MCF 10A (cell line): ENCODE measurements at regions not wholly inside any gene's neighbourhood (a gene's known extent, or its start where the extent isn't known, plus 50 kb on each side); places are given as distances from the start of the nearest gene placed in this dataset.

Experiments used
- BruUV-seq: library from RNA; stranded (reverse); fragments of 400-500 nt; replicated peaks from 2 replicates; lab custom pipeline; 2021; lab: Mats Ljungman, UMichigan
- CTCF ChIA-PET: fragments of 300-600 bp; sonication (Branson Sonifier 250); formaldehyde crosslinking; extraction: SDS; loops from one replicate; lab custom pipeline; 2021; ENCODE audit warnings: antibody characterized with exemption, inconsistent platforms; lab: Yijun Ruan, JAX
- POLR2A ChIA-PET: fragments of 300-600, 350-650 bp; sonication (Branson Sonifier 250); formaldehyde crosslinking; extraction: SDS; loops from one replicate; lab custom pipeline; 2020; ENCODE audit warnings: antibody characterized with exemption, inconsistent platforms; lab: Yijun Ruan, JAX
- DNase-seq: peaks from one replicate; pipeline ENCODE4 v3.0.0-alpha.2; 2018; ENCODE audit not compliant: unreplicated experiment
- H3K27ac Mint-ChIP-seq: one replicate; pipeline ENCODE4 v1.8.0; 2022; ENCODE audit warnings: mild to moderate bottlenecking, low read depth, mixed read lengths; ENCODE audit not compliant: unreplicated experiment
- H3K27me3 Mint-ChIP-seq: one replicate; pipeline ENCODE4 v1.8.0; 2022; ENCODE audit warnings: mixed read lengths; ENCODE audit not compliant: insufficient read depth, unreplicated experiment
- H3K36me3 Mint-ChIP-seq: one replicate; pipeline ENCODE4 v1.8.0; 2022; ENCODE audit warnings: mild to moderate bottlenecking, moderate library complexity, mixed read lengths; ENCODE audit not compliant: insufficient read depth, unreplicated experiment
- H3K4me1 Mint-ChIP-seq: one replicate; pipeline ENCODE4 v1.8.0; 2022; ENCODE audit warnings: mixed read lengths; ENCODE audit not compliant: insufficient read depth, unreplicated experiment
- H3K4me3 Mint-ChIP-seq: one replicate; pipeline ENCODE4 v1.8.0; 2022; ENCODE audit warnings: mild to moderate bottlenecking, moderate library complexity, mixed read lengths; ENCODE audit not compliant: unreplicated experiment
- H3K9me3 Mint-ChIP-seq: one replicate; pipeline ENCODE4 v1.8.0; 2022; ENCODE audit warnings: mixed read lengths; ENCODE audit not compliant: unreplicated experiment
- CTCF ChIP-seq: fragments of 200-600 bp; IDR thresholded peaks from one replicate; pipeline ENCODE4 v1.8.0; 2022; ENCODE audit warnings: antibody characterized with exemption, mild to moderate bottlenecking; ENCODE audit not compliant: unreplicated experiment
- intact Hi-C: fragments of 100-400 bp; cut with micrococcal nuclease; formaldehyde crosslinking; loops from 2 replicates; pipeline ENCODE4 v1.14.1; 2022

GRCh38 chr1:47616906-47617305 is 179.1 kb downstream of the FOXD2 start:
- POLR2A ChIA-PET, result no interaction called here
- DNase-seq, result no peak
- no peak for TF ChIP-seq CTCF
- H3K9me3 Mint-ChIP-seq, result no peaks in the 10 kb centered on the region
- H3K36me3 Mint-ChIP-seq, result no peaks in the 10 kb centered on the region
- no TSS peak for BruUV-seq
- no peak overlapping the region for H3K4me3 Mint-ChIP-seq
- CTCF ChIA-PET, result no interaction called here
- no peak overlapping the region for H3K27ac Mint-ChIP-seq
- intact Hi-C loops, result no loop called here
- H3K4me1 Mint-ChIP-seq, result no peaks in the 10 kb centered on the region
- H3K27me3 Mint-ChIP-seq, result no peaks in the 10 kb centered on the region

- Mint-ChIP-seq H3K4me3 (no peak overlapping the region), H3K27me3 (no peaks in the 10 kb centered on the region), H3K4me1 (no peaks in the 10 kb centered on the region), H3K36me3 (no peaks in the 10 kb centered on the region), H3K9me3 (no peaks in the 10 kb centered on the region), H3K27ac (no peak overlapping the region)
- intact Hi-C loops, result no loop called here
- BruUV-seq, result no TSS peak
- no peak for TF ChIP-seq CTCF
- no peak for DNase-seq
- CTCF ChIA-PET, result interaction anchor here (0.9 kb wide), 1 partner anchor 183 kb away, joined by 3 read pairs; no protein-coding TSS in a partner anchor
- POLR2A ChIA-PET, result no interaction called here
Observed at GRCh38 chr1:47617381-47618221, 179.8 kb downstream of the FOXD2 start.

- no peaks in the 10 kb centered on the region for H3K9me3 Mint-ChIP-seq
- no peak for DNase-seq
- ChIA-PET POLR2A (no interaction called here), CTCF (interaction anchor here (0.9 kb wide), 1 partner anchor 183 kb away, joined by 3 read pairs; no protein-coding TSS in a partner anchor)
- no peak overlapping the region for H3K4me3 Mint-ChIP-seq
- H3K27me3 Mint-ChIP-seq, result no peaks in the 10 kb centered on the region
- TF ChIP-seq CTCF, result no peak
- H3K27ac Mint-ChIP-seq, result no peak overlapping the region
- BruUV-seq, result no TSS peak
- intact Hi-C loops, result no loop called here
- H3K36me3 Mint-ChIP-seq, result no peaks in the 10 kb centered on the region
- no peaks in the 10 kb centered on the region for H3K4me1 Mint-ChIP-seq
Observed at GRCh38 chr1:47618222-47618720, 180.4 kb downstream of the FOXD2 start.

GRCh38 chr1:47618830-47619229 is 181.0 kb downstream of the FOXD2 start:
- Mint-ChIP-seq H3K9me3 (no peaks in the 10 kb centered on the region), H3K36me3 (no peaks in the 10 kb centered on the region), H3K27me3 (no peaks in the 10 kb centered on the region), H3K27ac (no peak overlapping the region), H3K4me1 (no peaks in the 10 kb centered on the region), H3K4me3 (no peak overlapping the region)
- CTCF ChIA-PET, result interaction anchor here (0.9 kb wide), 2 partner anchors 184 to 436 kb away, joined by 3 read pairs; no protein-coding TSS in a partner anchor
- POLR2A ChIA-PET, result no interaction called here
- no TSS peak for BruUV-seq
- no peak for TF ChIP-seq CTCF
- intact Hi-C loops, result no loop called here
- DNase-seq, result no peak
